H9 (cell line): ENCODE measurements at regions not wholly inside any gene's neighbourhood (a gene's known extent, or its start where the extent isn't known, plus 50 kb on each side); places are given as distances from the start of the nearest gene placed in this dataset.

Experiments
- DNase-seq: peaks from one replicate; pipeline ENCODE4 v3.0.0-alpha.2; 2017
- H2AFZ ChIP-seq: one replicate; pipeline ENCODE4 v1.6.1; 2013; ENCODE audit warnings: mild to moderate bottlenecking, low read length, control low read depth, moderate library complexity
- H2AK5ac ChIP-seq: 2 replicates; pipeline ENCODE4 v1.6.1; 2013; ENCODE audit warnings: low read length, control low read depth, mixed read lengths; ENCODE audit not compliant: insufficient read length
- H2BK120ac ChIP-seq: one replicate; pipeline ENCODE4 v1.6.1; 2013; ENCODE audit warnings: low read depth, mild to moderate bottlenecking, low read length, control low read depth, inconsistent platforms; ENCODE audit not compliant: poor library complexity, severe bottlenecking
- H2BK12ac ChIP-seq: 2 replicates; pipeline ENCODE4 v1.6.1; 2013; ENCODE audit warnings: low read length, control low read depth, mixed read lengths, low read depth; ENCODE audit not compliant: insufficient read length
- H2BK15ac ChIP-seq: 2 replicates; pipeline ENCODE4 v1.6.1; 2013; ENCODE audit warnings: low read depth, low read length, control low read depth
- H2BK20ac ChIP-seq: one replicate; pipeline ENCODE4 v1.6.1; 2013; ENCODE audit warnings: low read depth, mild to moderate bottlenecking, low read length, control low read depth, inconsistent platforms; ENCODE audit not compliant: poor library complexity, severe bottlenecking
- H2BK5ac ChIP-seq: 2 replicates; pipeline ENCODE4 v1.6.1; 2013; ENCODE audit warnings: low read length, control low read depth, mixed read lengths; ENCODE audit not compliant: insufficient read length
- H3K14ac ChIP-seq: 2 replicates; pipeline ENCODE4 v1.6.1; 2013; ENCODE audit warnings: low read length, control low read depth; ENCODE audit not compliant: insufficient read depth
- H3K18ac ChIP-seq: 2 replicates; pipeline ENCODE4 v1.6.1; 2013; ENCODE audit warnings: low read depth, mild to moderate bottlenecking, mixed read lengths, low read length, control low read depth; ENCODE audit not compliant: insufficient read length
- H3K23ac ChIP-seq: 2 replicates; pipeline ENCODE4 v1.6.1; 2013; ENCODE audit warnings: low read length, control low read depth, mixed read lengths, low read depth; ENCODE audit not compliant: insufficient read length
- H3K23me2 ChIP-seq: 2 replicates; pipeline ENCODE4 v1.6.1; 2013; ENCODE audit warnings: low read depth, mild to moderate bottlenecking, mixed read lengths, low read length, control low read depth; ENCODE audit not compliant: insufficient read length, poor library complexity, severe bottlenecking
- H3K27ac ChIP-seq: 2 replicates; pipeline ENCODE4 v1.5.1; 2013; ENCODE audit warnings: low read length, control low read depth, mixed read lengths, low read depth; ENCODE audit not compliant: insufficient read length
- H3K27me3 ChIP-seq: 2 replicates; pipeline ENCODE4 v1.6.1; 2013; ENCODE audit warnings: low read length, control low read depth, inconsistent platforms; ENCODE audit not compliant: insufficient read depth
- H3K4ac ChIP-seq: 2 replicates; pipeline ENCODE4 v1.6.1; 2013; ENCODE audit warnings: low read depth, mild to moderate bottlenecking, control low read depth, inconsistent platforms, low read length, moderate library complexity
- H3K4me1 ChIP-seq: 2 replicates; pipeline ENCODE4 v1.6.1; 2013; ENCODE audit warnings: low read length, control low read depth, inconsistent platforms; ENCODE audit not compliant: insufficient read depth
- H3K4me2 ChIP-seq: 2 replicates; pipeline ENCODE4 v1.6.1; 2013; ENCODE audit warnings: low read length, control low read depth, mixed read lengths; ENCODE audit not compliant: insufficient read length, insufficient read depth
- H3K56ac ChIP-seq: 2 replicates; pipeline ENCODE4 v1.6.1; 2013; ENCODE audit warnings: low read depth, mild to moderate bottlenecking, mixed read lengths, low read length, control low read depth; ENCODE audit not compliant: insufficient read length
- H3K79me1 ChIP-seq: 2 replicates; pipeline ENCODE4 v1.6.1; 2013; ENCODE audit warnings: low read depth, mild to moderate bottlenecking, moderate library complexity, low read length, control low read depth, inconsistent platforms; ENCODE audit not compliant: insufficient read depth, poor library complexity, severe bottlenecking
- H3K79me2 ChIP-seq: 2 replicates; pipeline ENCODE4 v1.6.1; 2013; ENCODE audit warnings: low read length, control low read depth, inconsistent platforms; ENCODE audit not compliant: insufficient read depth
- H3K9ac ChIP-seq: 2 replicates; pipeline ENCODE4 v1.6.1; 2013; ENCODE audit warnings: low read length, control low read depth, mixed read lengths; ENCODE audit not compliant: insufficient read length; ENCODE audit errors: extremely low read depth
- H3K9me3 ChIP-seq: one replicate; pipeline ENCODE4 v1.6.1; 2013; ENCODE audit warnings: low read depth, low read length, inconsistent platforms; ENCODE audit not compliant: control insufficient read depth
- H3T11ph ChIP-seq: one replicate; pipeline ENCODE4 v1.6.1; 2013; ENCODE audit warnings: mild to moderate bottlenecking, low read length, control low read depth, inconsistent platforms
- H4K20me1 ChIP-seq: one replicate; pipeline ENCODE4 v1.6.1; 2013; ENCODE audit not compliant: control insufficient read depth, insufficient read length, insufficient read depth
- H4K5ac ChIP-seq: 2 replicates; pipeline ENCODE4 v1.6.1; 2013; ENCODE audit warnings: low read depth, mild to moderate bottlenecking, mixed read lengths, low read length, control low read depth; ENCODE audit not compliant: insufficient read length
- H4K8ac ChIP-seq: replicated peaks from 2 replicates; pipeline ENCODE4 v1.6.1; 2013; ENCODE audit warnings: low read length, control low read depth, mixed read lengths, low read depth; ENCODE audit not compliant: insufficient read length
- H4K91ac ChIP-seq: 2 replicates; pipeline ENCODE4 v1.6.1; 2013; ENCODE audit warnings: low read depth, mild to moderate bottlenecking, moderate library complexity, mixed read lengths, low read length, control low read depth; ENCODE audit not compliant: insufficient read length
- H3K27ac Mint-ChIP-seq, 3 experiments: 2 replicates in 2 of 3; 3 replicates in 1 of 3; pipeline ENCODE4 v1.8.0; 2020 to 2021; ENCODE audit warnings: mixed read lengths in 3 of 3, mild to moderate bottlenecking in 1 of 3, moderate library complexity in 1 of 3
- H3K27me3 Mint-ChIP-seq: 2 replicates; pipeline ENCODE4 v1.8.0; 2021; ENCODE audit warnings: low read depth, mild to moderate bottlenecking, moderate library complexity, mixed read lengths
- H3K36me3 Mint-ChIP-seq, 3 experiments: 2 replicates in 2 of 3; 3 replicates in 1 of 3; pipeline ENCODE4 v1.8.0; 2020 to 2021; ENCODE audit warnings: low read depth in 3 of 3, mixed read lengths in 3 of 3; ENCODE audit not compliant: insufficient read depth in 1 of 3
- H3K4me1 Mint-ChIP-seq, 2 experiments: 2 replicates each; pipeline ENCODE4 v1.8.0; 2020; ENCODE audit warnings: mixed read lengths in 2 of 2
- H3K4me3 Mint-ChIP-seq, 2 experiments: 2 replicates in 1 of 2; 3 replicates in 1 of 2; pipeline ENCODE4 v1.8.0; 2020 to 2021; ENCODE audit warnings: mild to moderate bottlenecking in 2 of 2, mixed read lengths in 2 of 2, moderate library complexity in 1 of 2
- H3K9me3 Mint-ChIP-seq, 2 experiments: 2 replicates in 1 of 2; 3 replicates in 1 of 2; pipeline ENCODE4 v1.8.0; 2020; ENCODE audit warnings: mild to moderate bottlenecking in 2 of 2, mixed read lengths in 2 of 2, moderate library complexity in 1 of 2
- WGBS: extraction: QIAGEN DNeasy Blood & Tissue Kit; methylation state at CpG from one replicate; pipeline ENCODE4 v1.1.7; 2013; ENCODE audit warnings: missing lambda C conversion rate, low lambda C conversion rate, mixed read lengths; ENCODE audit not compliant: insufficient read length; ENCODE audit errors: extremely low coverage; 5-methylcytosine and 5-hydroxymethylcytosine counted together
- TF ChIP-seq, protein P1 (sequence below): fragments of 200-600 bp; sonication (generic); conservative IDR thresholded peaks from 3 replicates; pipeline ENCODE4 v1.8.0; 2021; ENCODE audit warnings: antibody characterized with exemption, mild to moderate bottlenecking

GRCh38 chr2:82839036-82839435 lies 1620.0 kb downstream of the SUCLG1 start:
- H3T11ph ChIP-seq: no peak overlapping the region
- H3K27me3 Mint-ChIP-seq: no peaks in the 10 kb centered on the region
- no peak for DNase-seq

More at GRCh38 chr2:82839036-82839435, 1620.0 kb downstream of the SUCLG1 start:
- no peak overlapping the region for H3K23ac ChIP-seq
- no peak overlapping the region for H3K27ac ChIP-seq
- no peak overlapping the region for H4K91ac ChIP-seq
- no peak overlapping the region for H2BK5ac ChIP-seq
- no peak overlapping the region for H3K18ac ChIP-seq
- Mint-ChIP-seq H3K27ac (no peak overlapping the region), H3K9me3 (no peaks in the 10 kb centered on the region), H3K4me1 (peaks cover 0 to 3% of the 10 kb centered on the region in 2 experiments; a peak in 1 of 4 replicates), H3K4me3 (no peak overlapping the region), H3K36me3 (no peaks in the 10 kb centered on the region)
- no CpG with 5 or more reads among the region's 4 CpGs for WGBS
- H3K79me1 ChIP-seq: no peaks in the 10 kb centered on the region
- no peaks in the 10 kb centered on the region for H4K20me1 ChIP-seq
- H2BK20ac ChIP-seq: no peak overlapping the region
- H3K9me3 ChIP-seq: no peaks in the 10 kb centered on the region
- H2AK5ac ChIP-seq: no peak overlapping the region
- H3K23me2 ChIP-seq: no peaks in the 10 kb centered on the region
- H2AFZ ChIP-seq: no peak overlapping the region
- H3K4ac ChIP-seq: no peak overlapping the region
- H3K9ac ChIP-seq: no peak overlapping the region
- no peak overlapping the region for H2BK15ac ChIP-seq
- no peak overlapping the region for H3K4me2 ChIP-seq
- H3K4me1 ChIP-seq: no peaks in the 10 kb centered on the region; the same call in 1 of the 2 replicates
- H2BK12ac ChIP-seq: no peak overlapping the region
- H3K14ac ChIP-seq: no peak overlapping the region
- no peak overlapping the region for H2BK120ac ChIP-seq
- TF ChIP-seq, protein P1, sequence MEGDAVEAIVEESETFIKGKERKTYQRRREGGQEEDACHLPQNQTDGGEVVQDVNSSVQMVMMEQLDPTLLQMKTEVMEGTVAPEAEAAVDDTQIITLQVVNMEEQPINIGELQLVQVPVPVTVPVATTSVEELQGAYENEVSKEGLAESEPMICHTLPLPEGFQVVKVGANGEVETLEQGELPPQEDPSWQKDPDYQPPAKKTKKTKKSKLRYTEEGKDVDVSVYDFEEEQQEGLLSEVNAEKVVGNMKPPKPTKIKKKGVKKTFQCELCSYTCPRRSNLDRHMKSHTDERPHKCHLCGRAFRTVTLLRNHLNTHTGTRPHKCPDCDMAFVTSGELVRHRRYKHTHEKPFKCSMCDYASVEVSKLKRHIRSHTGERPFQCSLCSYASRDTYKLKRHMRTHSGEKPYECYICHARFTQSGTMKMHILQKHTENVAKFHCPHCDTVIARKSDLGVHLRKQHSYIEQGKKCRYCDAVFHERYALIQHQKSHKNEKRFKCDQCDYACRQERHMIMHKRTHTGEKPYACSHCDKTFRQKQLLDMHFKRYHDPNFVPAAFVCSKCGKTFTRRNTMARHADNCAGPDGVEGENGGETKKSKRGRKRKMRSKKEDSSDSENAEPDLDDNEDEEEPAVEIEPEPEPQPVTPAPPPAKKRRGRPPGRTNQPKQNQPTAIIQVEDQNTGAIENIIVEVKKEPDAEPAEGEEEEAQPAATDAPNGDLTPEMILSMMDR: no peak
- no peaks in the 10 kb centered on the region for H3K27me3 ChIP-seq
- H3K79me2 ChIP-seq: no peaks in the 10 kb centered on the region
- H4K5ac ChIP-seq: no peak overlapping the region
- H4K8ac ChIP-seq: no peak overlapping the region
- no peak overlapping the region for H3K56ac ChIP-seq
